Neural cell (in vitro differentiated cells): ENCODE measurements at regions not wholly inside any gene's neighbourhood (a gene's known extent, or its start where the extent isn't known, plus 50 kb on each side); places are given as distances from the start of the nearest gene placed in this dataset.

Experiments used
- H2AFZ ChIP-seq: fragments of 200-600, 300-800 bp; sonication (generic), shearing (Covaris generic); 2 replicates; pipeline ENCODE4 v1.6.0; 2014; ENCODE audit warnings: low read depth, mild to moderate bottlenecking, antibody characterized with exemption, low read length, moderate library complexity
- H3F3A ChIP-seq: fragments of 200-600 bp; shearing (Covaris generic); 2 replicates; pipeline ENCODE4 v1.6.1; 2016; ENCODE audit warnings: mild to moderate bottlenecking, moderate library complexity, mixed read lengths, antibody characterized with exemption, low read length; ENCODE audit not compliant: insufficient read depth, poor library complexity, severe bottlenecking
- H3K27ac ChIP-seq: fragments of 200-600, 300-800 bp; sonication (generic), shearing (Covaris generic); 2 replicates; pipeline ENCODE4 v1.5.1; 2014; ENCODE audit warnings: mild to moderate bottlenecking, low read length, moderate library complexity
- H3K27me3 ChIP-seq: fragments of 300-800, 200-600 bp; sonication (generic), shearing (Covaris generic); 2 replicates; pipeline ENCODE4 v1.6.0; 2014; ENCODE audit warnings: mild to moderate bottlenecking, low read depth, low read length, moderate library complexity; ENCODE audit not compliant: insufficient read depth
- H3K36me3 ChIP-seq: fragments of 300-800, 200-600 bp; sonication (generic), shearing (Covaris generic); 2 replicates; pipeline ENCODE4 v1.5.1; 2014; ENCODE audit warnings: mild to moderate bottlenecking, antibody characterized with exemption, low read length, moderate library complexity; ENCODE audit not compliant: insufficient read depth
- H3K4me2 ChIP-seq: fragments of 300-800, 200-600 bp; sonication (generic), shearing (Covaris generic); 2 replicates; pipeline ENCODE4 v1.6.0; 2014; ENCODE audit warnings: mild to moderate bottlenecking, low read length
- H3K4me3 ChIP-seq: fragments of 300-800, 200-600 bp; sonication (generic), shearing (Covaris generic); 2 replicates; pipeline ENCODE4 v1.5.1; 2014; ENCODE audit warnings: mild to moderate bottlenecking, low read length, moderate library complexity
- H3K79me2 ChIP-seq: fragments of 200-600 bp; shearing (Covaris generic); replicated peaks from 2 replicates; pipeline ENCODE4 v1.6.0; 2014; ENCODE audit warnings: mild to moderate bottlenecking, low read length, moderate library complexity; ENCODE audit not compliant: insufficient read depth
- H3K9ac ChIP-seq: fragments of 300-800, 200-600 bp; sonication (generic), shearing (Covaris generic); 2 replicates; pipeline ENCODE4 v1.6.1; 2016; ENCODE audit warnings: mild to moderate bottlenecking, low read length, mixed read lengths
- H3K9me2 ChIP-seq: fragments of 200-600 bp; shearing (Covaris generic); 2 replicates; pipeline ENCODE4 v1.6.1; 2016; ENCODE audit warnings: mild to moderate bottlenecking, low read length, mixed read lengths; ENCODE audit not compliant: insufficient read depth
- H3K9me3 ChIP-seq: fragments of 200-600, 300-800 bp; sonication (generic), shearing (Covaris generic); 2 replicates; pipeline ENCODE4 v1.6.1; 2016; ENCODE audit warnings: mild to moderate bottlenecking, mixed run types, low read length, moderate library complexity, mixed read lengths
- H4K20me1 ChIP-seq: fragments of 200-600 bp; shearing (Covaris generic); 2 replicates; pipeline ENCODE4 v1.6.1; 2016; ENCODE audit warnings: mild to moderate bottlenecking, mixed run types; ENCODE audit not compliant: insufficient read depth
- EP300 ChIP-seq: fragments of 450-650 bp; conservative IDR thresholded peaks from 2 replicates; pipeline ENCODE4 v1.6.1; 2014; ENCODE audit warnings: antibody characterized with exemption, mild to moderate bottlenecking, moderate library complexity; ENCODE audit not compliant: poor library complexity, severe bottlenecking
- EZH2 ChIP-seq: fragments of 200-600, 300-800 bp; shearing (Covaris generic), sonication (generic); IDR thresholded peaks from 2 replicates; pipeline ENCODE4 v1.6.1; 2014; ENCODE audit warnings: antibody characterized with exemption, low read length, borderline replicate concordance, mild to moderate bottlenecking; ENCODE audit not compliant: insufficient read depth, poor library complexity, severe bottlenecking
- MXI1 ChIP-seq: fragments of 450-650 bp; conservative IDR thresholded peaks from 2 replicates; pipeline ENCODE4 v1.6.1; 2014; ENCODE audit warnings: antibody characterized with exemption, mild to moderate bottlenecking; ENCODE audit not compliant: poor library complexity, severe bottlenecking
- POLR2AphosphoS5 ChIP-seq: IDR thresholded peaks from 2 replicates; pipeline ENCODE4 v1.6.1; 2012
- RAD21 ChIP-seq: fragments of 450-650 bp; conservative IDR thresholded peaks from 2 replicates; pipeline ENCODE4 v1.6.1; 2014; ENCODE audit warnings: antibody characterized with exemption, mild to moderate bottlenecking, moderate library complexity
- REST ChIP-seq: IDR thresholded peaks from 2 replicates; pipeline ENCODE4 v1.6.1; 2012; ENCODE audit warnings: borderline replicate concordance
- TAF1 ChIP-seq: IDR thresholded peaks from 2 replicates; pipeline ENCODE4 v1.6.1; 2012; ENCODE audit warnings: low read depth

DNA sequence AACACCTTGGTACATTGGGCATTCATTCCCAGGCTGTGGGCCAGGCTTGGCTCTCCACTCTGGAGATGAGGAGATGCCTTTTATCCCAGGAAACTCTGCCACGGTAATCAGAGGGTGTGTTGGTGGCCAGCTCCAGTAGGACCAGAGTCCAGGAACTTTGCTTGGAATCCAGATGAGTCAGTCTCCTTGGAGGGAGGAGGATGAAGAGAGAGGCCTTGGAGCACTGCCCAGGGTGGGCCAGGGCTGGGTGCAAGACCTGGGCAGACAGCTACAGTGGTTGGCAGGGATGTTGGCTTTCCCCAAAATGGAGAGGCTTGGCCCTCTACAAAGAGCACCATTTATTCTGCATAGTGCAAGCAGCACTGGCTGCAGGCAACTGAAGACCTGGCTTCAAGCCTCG, 209.0 kb downstream of the RGS9 start:
- Histone ChIP-seq H3F3A (no peaks in the 10 kb centered on the region), H2AFZ (no peak overlapping the region), H3K9me2 (no peaks in the 10 kb centered on the region), H3K4me2 (no peak overlapping the region), H3K9ac (no peak overlapping the region), H3K36me3 (no peaks in the 10 kb centered on the region), H3K79me2 (no peaks in the 10 kb centered on the region), H3K27me3 (no peaks in the 10 kb centered on the region), H3K4me3 (no peak overlapping the region), H3K27ac (no peak overlapping the region), H3K9me3 (no peaks in the 10 kb centered on the region), H4K20me1 (no peaks in the 10 kb centered on the region)
- TF ChIP-seq EZH2: no peak
- no peak for TF ChIP-seq MXI1
- no peak for TF ChIP-seq RAD21

- Histone ChIP-seq H3K4me2 (no peak overlapping the region), H3K9me2 (no peaks in the 10 kb centered on the region), H3K27ac (no peak overlapping the region), H3K4me3 (no peak overlapping the region), H3K9me3 (no peaks in the 10 kb centered on the region), H3K36me3 (no peaks in the 10 kb centered on the region), H2AFZ (no peak overlapping the region), H3K27me3 (no peaks in the 10 kb centered on the region), H3K9ac (no peak overlapping the region), H3F3A (no peaks in the 10 kb centered on the region), H4K20me1 (no peaks in the 10 kb centered on the region), H3K79me2 (no peaks in the 10 kb centered on the region)
- no peak for TF ChIP-seq POLR2AphosphoS5
- TF ChIP-seq REST: no peak
- no peak for TF ChIP-seq RAD21
- no peak for TF ChIP-seq EP300
These were observed 208.3 kb downstream of the RGS9 start for GRCh38 chr17:65345261-65346005.

DNA sequence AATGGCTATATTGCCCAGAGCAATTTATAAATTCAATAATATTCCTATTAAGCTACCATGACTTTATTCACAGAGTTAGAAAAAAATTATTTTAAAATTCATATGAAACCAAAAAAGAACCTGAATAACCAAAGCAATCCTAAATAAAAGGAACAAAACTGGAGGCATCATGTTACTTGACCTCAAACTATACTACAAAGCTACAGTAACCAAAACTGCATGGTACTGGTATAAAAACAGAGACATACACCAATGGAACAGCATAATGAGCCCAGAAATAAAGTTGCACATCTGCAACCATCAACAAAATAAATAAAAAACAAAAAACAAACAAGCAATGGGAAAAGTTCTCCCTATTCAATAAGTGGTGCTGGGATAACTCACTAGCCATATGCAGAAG, 203.2 kb downstream of the RGS9 start:
- Histone ChIP-seq H3K4me2 (no peak overlapping the region), H4K20me1 (no peaks in the 10 kb centered on the region)
- TF ChIP-seq TAF1: no peak
- no peak for TF ChIP-seq POLR2AphosphoS5
- no peak for TF ChIP-seq REST
- TF ChIP-seq EZH2: no peak

More for the DNA sequence above, 203.2 kb downstream of the RGS9 start:
- H3K27ac ChIP-seq: no peak overlapping the region
- H3K79me2 ChIP-seq: no peaks in the 10 kb centered on the region
- no peak overlapping the region for H3K4me3 ChIP-seq
- no peaks in the 10 kb centered on the region for H3K27me3 ChIP-seq
- H3K36me3 ChIP-seq: no peaks in the 10 kb centered on the region
- no peaks in the 10 kb centered on the region for H3K9me2 ChIP-seq
- H3F3A ChIP-seq: no peaks in the 10 kb centered on the region
- H2AFZ ChIP-seq: no peak overlapping the region
- H3K9me3 ChIP-seq: no peaks in the 10 kb centered on the region
- H3K9ac ChIP-seq: no peak overlapping the region
